Naive B cell (primary cell): ENCODE measurements at regions not wholly inside any gene's neighbourhood (a gene's known extent, or its start where the extent isn't known, plus 50 kb on each side); places are given as distances from the start of the nearest gene placed in this dataset.

Experiments used
- ATAC-seq, 2 donors: fragments of 150-1000 bp; cut with Tn5 transposase; 2 replicates each; pipeline ENCODE4 v1.10.0; 2021; ENCODE audit warnings: low read depth in 2 of 2, mild to moderate bottlenecking in 2 of 2, moderate library complexity in 2 of 2
- DNase-seq: peaks from one replicate; pipeline ENCODE4 v3.0.0; 2022
- H3K27ac Mint-ChIP-seq, 6 donors: one replicate each; pipeline ENCODE4 v1.8.0; 2020 to 2022; ENCODE audit warnings: mild to moderate bottlenecking in 6 of 6, mixed read lengths in 6 of 6, moderate library complexity in 5 of 6, inconsistent platforms in 2 of 6
- H3K27me3 Mint-ChIP-seq, 3 donors: one replicate each; pipeline ENCODE4 v1.8.0; 2021 to 2022; ENCODE audit warnings: mixed read lengths in 3 of 3, mild to moderate bottlenecking in 1 of 3
- H3K36me3 Mint-ChIP-seq, 2 donors: one replicate each; pipeline ENCODE4 v1.8.0; 2020 to 2022; ENCODE audit warnings: mixed read lengths in 2 of 2, inconsistent platforms in 1 of 2, mild to moderate bottlenecking in 1 of 2
- H3K4me1 Mint-ChIP-seq, 3 donors: one replicate each; pipeline ENCODE4 v1.8.0; 2020 to 2022; ENCODE audit warnings: mixed read lengths in 3 of 3, inconsistent platforms in 1 of 3, mild to moderate bottlenecking in 1 of 3, moderate library complexity in 1 of 3
- H3K4me3 Mint-ChIP-seq, 8 donors: one replicate each; pipeline ENCODE4 v1.8.0; 2020 to 2022; ENCODE audit warnings: mild to moderate bottlenecking in 8 of 8, mixed read lengths in 8 of 8, moderate library complexity in 8 of 8, inconsistent platforms in 2 of 8
- H3K9me3 Mint-ChIP-seq, 7 donors: one replicate each; pipeline ENCODE4 v1.8.0; 2020 to 2022; ENCODE audit warnings: mixed read lengths in 7 of 7, mild to moderate bottlenecking in 5 of 7, inconsistent platforms in 2 of 7, moderate library complexity in 1 of 7

DNA sequence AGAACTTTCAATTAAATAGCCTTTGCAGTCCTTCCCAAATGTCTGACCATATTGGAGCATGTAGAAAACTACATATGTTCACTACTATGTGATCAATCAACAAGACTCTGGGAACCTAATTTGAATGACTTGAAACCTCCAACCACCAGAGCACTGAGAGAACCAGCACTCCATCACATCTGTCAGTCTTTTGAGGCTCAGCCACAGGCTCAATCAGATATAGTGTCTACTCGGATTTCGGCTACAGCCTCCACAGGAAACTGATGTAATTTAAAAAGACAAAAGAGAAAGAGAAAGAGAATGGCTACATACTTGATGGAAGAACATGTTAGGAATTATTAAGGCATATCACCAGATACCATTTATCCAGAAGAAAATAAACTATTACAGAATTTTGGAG, 859.0 kb downstream of the FAM181B start:
- H3K4me1 Mint-ChIP-seq: peaks cover 15 to 45% (median 31%) of the 10 kb centered on the region in 3 donors
- DNase-seq: no peak

DNA sequence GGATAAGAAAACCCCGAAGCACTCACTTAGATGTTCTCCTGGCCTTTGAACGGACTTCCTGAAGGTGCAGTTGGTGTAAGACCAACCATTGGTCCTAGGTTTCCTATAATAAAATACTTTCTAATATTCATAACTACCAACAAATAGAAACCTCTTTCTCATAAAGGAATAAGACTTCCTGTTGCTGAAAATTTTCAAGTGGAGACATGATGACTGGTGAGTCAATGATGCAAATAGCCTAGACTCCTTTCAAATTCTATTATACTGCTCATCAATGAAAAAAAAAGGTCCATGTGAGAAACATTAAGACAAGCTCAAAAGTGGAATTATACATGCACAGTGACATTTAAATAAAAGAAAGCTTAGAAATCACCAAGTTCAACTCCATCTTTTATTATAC, 862.8 kb downstream of the FAM181B start:
- H3K36me3 Mint-ChIP-seq: peaks cover 0 to 8% of the 10 kb centered on the region in 2 donors
- peaks cover 30 to 51% (median 48%) of the 10 kb centered on the region in 3 donors for H3K4me1 Mint-ChIP-seq
- peak overlapping the region in 2 of 8 donors; percentile 73 to 86 for H3K4me3 Mint-ChIP-seq
- H3K27ac Mint-ChIP-seq: peak overlapping the region in 3 of 6 donors; percentile 58 to 95 (median 95)
- DNase-seq: no peak
- H3K9me3 Mint-ChIP-seq: peaks cover 2 to 7% (median 5%) of the 10 kb centered on the region in 7 donors
- no peak for ATAC-seq
- no peaks in the 10 kb centered on the region for H3K27me3 Mint-ChIP-seq

More for the DNA sequence above, 859.0 kb downstream of the FAM181B start:
- Mint-ChIP-seq H3K27me3 (no peaks in the 10 kb centered on the region), H3K4me3 (peak overlapping the region in 5 of 8 donors; percentile 7 to 36 (median 29)), H3K27ac (peak overlapping the region in 3 of 6 donors; percentile 21 to 55 (median 54)), H3K36me3 (no peaks in the 10 kb centered on the region), H3K9me3 (peaks cover 0 to 2% (median 0%) of the 10 kb centered on the region in 7 donors)
- ATAC-seq: no peak

DNA sequence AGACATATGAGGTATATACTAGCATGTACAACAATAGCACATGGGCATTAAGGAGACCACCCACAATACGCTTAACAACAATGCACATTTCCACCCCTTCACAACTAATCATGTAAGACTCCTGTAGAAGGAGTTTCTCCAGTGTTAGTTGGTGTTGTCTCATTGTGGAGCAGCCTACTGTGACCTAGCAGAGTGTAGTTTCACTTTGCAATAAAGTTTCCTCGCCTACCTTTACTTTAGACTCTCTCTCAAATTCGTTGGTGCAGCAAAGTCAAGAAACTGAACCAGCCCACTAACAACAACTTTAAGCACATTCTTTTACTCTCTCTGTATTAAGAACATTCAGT, 863.6 kb downstream of the FAM181B start:
- Mint-ChIP-seq H3K4me3 (peak overlapping the region in 7 of 8 donors; percentile 35 to 88 (median 78)), H3K27me3 (no peaks in the 10 kb centered on the region), H3K4me1 (peaks cover 24 to 43% (median 41%) of the 10 kb centered on the region in 3 donors), H3K36me3 (peaks cover 0 to 8% of the 10 kb centered on the region in 2 donors), H3K9me3 (peaks cover 2 to 7% (median 3%) of the 10 kb centered on the region in 7 donors), H3K27ac (peak overlapping the region; percentile 13 to 95 (median 67))
- ATAC-seq (no peak), DNase-seq (no peak)

DNA sequence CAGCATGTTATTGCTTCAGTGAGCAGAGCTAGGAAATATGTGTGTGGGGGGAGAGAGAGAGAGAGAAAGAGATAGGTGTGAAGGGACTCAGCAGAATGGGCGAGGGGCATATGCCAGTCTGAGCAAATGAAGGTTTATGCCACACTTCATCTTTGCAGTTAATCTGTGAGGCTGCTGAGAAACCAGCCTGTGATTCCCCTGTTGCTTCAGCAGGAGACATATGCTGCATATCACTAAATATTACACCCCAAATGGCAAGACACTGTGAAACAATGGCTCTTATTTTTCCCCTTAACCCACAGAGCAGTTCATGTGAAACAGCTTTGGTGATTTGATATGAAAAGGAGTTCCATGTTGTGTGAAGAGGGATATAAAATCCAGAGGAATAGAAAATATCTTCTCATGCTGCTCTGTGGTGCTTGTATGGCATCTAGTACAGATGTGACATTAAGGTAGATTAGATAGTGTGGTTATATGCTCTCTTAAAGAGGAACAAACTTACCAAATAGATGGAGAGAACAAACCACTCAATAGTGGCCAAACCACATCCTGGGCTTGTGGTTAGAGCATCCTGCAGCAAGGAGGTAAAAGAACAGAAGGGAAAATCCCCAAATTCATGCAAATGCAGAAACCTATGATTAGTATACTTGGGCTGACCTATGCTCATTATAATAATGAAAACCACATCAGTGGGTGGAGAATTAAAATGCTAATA, 864.2 kb downstream of the FAM181B start:
- Mint-ChIP-seq H3K36me3 (peaks cover 0 to 8% of the 10 kb centered on the region in 2 donors), H3K27me3 (no peaks in the 10 kb centered on the region), H3K4me3 (peak overlapping the region; percentile 35 to 88 (median 81)), H3K9me3 (peaks cover 2 to 7% (median 3%) of the 10 kb centered on the region in 7 donors), H3K4me1 (peaks cover 24 to 38% (median 36%) of the 10 kb centered on the region in 3 donors), H3K27ac (peak overlapping the region; percentile 13 to 96 (median 90))
- peak; percentile 87 for DNase-seq
- peak; percentile 78 to 86 for ATAC-seq

DNA sequence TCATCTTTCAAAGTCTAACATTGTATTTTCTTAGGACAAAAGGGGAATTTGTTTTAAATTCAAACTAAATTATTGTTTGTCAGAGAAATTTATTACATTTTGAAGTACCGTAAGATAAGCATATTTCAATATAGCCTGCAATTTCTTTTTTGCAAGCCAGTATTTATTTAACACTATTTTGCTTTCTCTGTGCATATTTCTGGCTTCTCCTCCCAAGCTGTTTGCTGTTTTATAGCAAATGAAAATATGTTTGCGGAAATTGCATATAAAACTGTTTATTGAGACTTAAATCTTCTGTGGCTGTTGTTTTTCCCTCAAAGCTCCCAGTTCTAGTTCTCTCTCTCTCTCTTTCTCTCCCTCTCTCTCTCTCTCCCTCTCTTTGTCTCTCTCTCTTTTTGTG, 866.8 kb downstream of the FAM181B start:
- Mint-ChIP-seq H3K9me3 (peaks cover 2 to 7% (median 4%) of the 10 kb centered on the region in 7 donors), H3K27me3 (no peaks in the 10 kb centered on the region), H3K27ac (no peak overlapping the region), H3K4me3 (no peak overlapping the region), H3K36me3 (peaks cover 0 to 8% of the 10 kb centered on the region in 2 donors), H3K4me1 (peaks cover 24 to 33% (median 31%) of the 10 kb centered on the region in 3 donors)
- DNase-seq: no peak
- no peak for ATAC-seq

DNA sequence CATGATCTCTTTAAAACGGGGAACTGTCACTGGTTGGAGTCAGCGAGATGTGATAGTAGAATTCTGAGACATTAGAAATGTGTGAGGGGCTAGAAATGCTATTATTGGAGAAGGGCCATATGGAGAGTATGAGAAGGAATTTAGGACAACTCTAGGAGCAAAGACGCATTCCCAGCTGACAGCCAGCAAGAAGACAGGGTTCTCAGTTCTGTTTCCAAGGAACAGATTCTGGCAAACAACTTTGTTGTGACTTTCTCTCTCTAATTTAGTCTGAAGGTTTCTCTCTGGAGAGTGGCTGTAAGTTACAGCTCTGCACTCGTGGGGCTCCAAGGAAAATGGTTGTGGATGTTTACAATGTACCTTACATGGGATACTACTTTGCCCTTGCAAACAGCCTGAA, 876.3 kb downstream of the FAM181B start:
- DNase-seq (no peak), ATAC-seq (no peak)
- Mint-ChIP-seq H3K27me3 (peaks cover 0 to 5% (median 0%) of the 10 kb centered on the region in 3 donors), H3K4me1 (peaks cover 0 to 2% (median 0%) of the 10 kb centered on the region in 3 donors), H3K9me3 (peaks cover 0 to 4% (median 0%) of the 10 kb centered on the region in 7 donors), H3K27ac (no peak overlapping the region), H3K36me3 (no peaks in the 10 kb centered on the region), H3K4me3 (no peak overlapping the region)

DNA sequence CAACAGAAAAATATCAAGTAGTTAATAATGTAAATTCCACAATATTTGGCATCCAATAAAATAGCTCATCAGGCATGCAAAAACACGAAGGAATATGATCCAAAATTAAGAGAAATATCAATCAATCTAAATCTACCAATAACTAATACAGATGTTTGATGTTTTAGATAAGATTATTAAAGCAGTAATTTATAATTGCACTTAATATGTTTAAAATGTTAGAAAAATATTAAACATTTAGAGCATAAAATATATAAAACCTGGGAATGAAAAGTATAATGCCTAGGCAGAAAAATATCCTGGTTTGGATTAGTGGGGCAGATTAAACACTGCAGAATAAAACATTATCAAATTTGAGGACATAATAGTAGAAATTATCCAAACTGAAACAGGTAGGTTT, 879.9 kb downstream of the FAM181B start:
- H3K4me1 Mint-ChIP-seq: no peaks in the 10 kb centered on the region
- H3K27ac Mint-ChIP-seq: no peak overlapping the region
- H3K27me3 Mint-ChIP-seq: peaks cover 0 to 5% (median 0%) of the 10 kb centered on the region in 3 donors
- no peaks in the 10 kb centered on the region for H3K36me3 Mint-ChIP-seq
- ATAC-seq (no peak), DNase-seq (no peak)
- H3K4me3 Mint-ChIP-seq: no peak overlapping the region
- peaks cover 0 to 2% (median 0%) of the 10 kb centered on the region in 7 donors for H3K9me3 Mint-ChIP-seq

DNA sequence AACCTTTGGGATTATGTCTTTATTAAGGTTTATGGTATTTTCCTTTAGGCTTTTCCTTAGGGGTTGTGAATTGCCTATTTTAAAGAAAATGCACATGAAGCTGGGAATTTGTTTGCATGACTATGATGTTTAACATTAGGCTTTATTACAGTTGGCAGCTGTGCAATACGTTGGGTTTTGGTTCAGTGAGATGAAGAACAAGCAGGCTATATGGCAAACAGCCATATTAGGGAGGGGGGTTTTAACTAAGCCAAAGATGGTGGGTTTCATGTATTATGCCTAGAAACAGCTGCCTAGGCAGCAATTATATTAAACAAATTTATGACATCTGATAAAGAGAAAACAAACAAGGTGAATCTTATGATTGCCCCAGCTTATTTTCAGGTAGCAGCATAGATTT, 880.8 kb downstream of the FAM181B start:
- Mint-ChIP-seq H3K4me3 (no peak overlapping the region), H3K27me3 (peaks cover 0 to 5% (median 0%) of the 10 kb centered on the region in 3 donors), H3K27ac (no peak overlapping the region), H3K4me1 (no peaks in the 10 kb centered on the region), H3K36me3 (no peaks in the 10 kb centered on the region), H3K9me3 (peaks cover 0 to 2% (median 0%) of the 10 kb centered on the region in 7 donors)
- no peak for DNase-seq
- no peak for ATAC-seq

DNA sequence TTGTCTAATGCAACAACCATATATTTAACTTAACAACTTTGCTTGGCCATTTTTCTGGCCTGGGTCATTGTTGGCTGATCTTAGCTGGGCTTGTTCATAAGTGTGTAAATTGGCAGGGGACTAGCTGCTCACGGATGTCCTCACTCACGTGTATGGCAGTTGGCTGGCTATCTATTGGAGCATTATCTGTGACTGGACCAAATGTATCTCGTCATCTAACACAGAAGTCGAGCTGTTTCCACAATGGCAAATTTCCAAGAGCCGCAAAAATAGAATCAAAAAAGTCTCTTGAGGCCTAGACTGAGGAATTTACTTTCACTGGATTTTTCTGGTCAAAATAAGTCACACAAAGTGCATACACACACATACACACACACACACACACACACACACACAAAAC, 893.3 kb downstream of the FAM181B start:
- Mint-ChIP-seq H3K27me3 (no peaks in the 10 kb centered on the region), H3K4me1 (no peaks in the 10 kb centered on the region), H3K4me3 (no peak overlapping the region), H3K36me3 (no peaks in the 10 kb centered on the region), H3K9me3 (peaks cover 0 to 2% (median 0%) of the 10 kb centered on the region in 7 donors), H3K27ac (no peak overlapping the region)
- no peak for DNase-seq
- ATAC-seq: no peak

DNA sequence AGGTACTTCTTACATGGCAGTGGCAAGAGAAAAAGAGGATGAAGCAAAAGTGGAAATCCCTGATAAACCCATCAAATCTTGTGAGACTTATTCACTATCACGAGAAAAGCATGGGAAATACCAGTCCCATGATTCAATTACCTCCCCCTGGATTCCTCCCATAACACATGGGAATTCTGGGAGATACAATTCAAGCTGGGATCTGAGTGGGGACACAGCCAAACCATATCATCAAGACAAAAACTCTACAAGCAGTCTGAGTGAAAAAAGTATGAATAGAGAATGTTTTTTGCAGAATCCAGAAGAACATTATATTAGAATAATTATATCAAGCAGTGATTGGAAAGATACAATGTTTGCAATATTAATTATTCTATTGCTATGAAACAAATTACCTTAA, 893.7 kb downstream of the FAM181B start:
- Mint-ChIP-seq H3K4me1 (no peaks in the 10 kb centered on the region), H3K27me3 (no peaks in the 10 kb centered on the region), H3K4me3 (no peak overlapping the region), H3K9me3 (peaks cover 0 to 2% (median 0%) of the 10 kb centered on the region in 7 donors), H3K36me3 (no peaks in the 10 kb centered on the region), H3K27ac (no peak overlapping the region)
- no peak for DNase-seq
- no peak for ATAC-seq

DNA sequence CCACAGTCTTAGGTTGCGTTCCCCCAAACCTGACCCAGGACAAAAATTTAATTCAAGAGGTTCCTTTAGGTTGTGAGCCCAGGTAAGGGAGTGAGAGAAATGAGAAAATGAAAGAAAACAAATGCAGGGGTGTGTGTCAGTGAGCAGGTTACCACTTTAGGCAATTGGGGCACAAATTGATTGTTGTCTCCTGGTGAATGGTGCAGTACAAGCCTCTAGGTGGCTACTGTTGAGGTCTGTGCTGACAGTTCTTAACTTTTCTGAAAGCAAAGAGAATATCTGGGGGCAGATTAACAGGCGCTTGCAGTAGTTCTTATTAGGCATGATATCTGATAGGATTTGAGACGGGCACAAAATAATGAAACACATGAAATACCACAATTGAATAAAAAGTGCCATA, 894.6 kb downstream of the FAM181B start:
- Mint-ChIP-seq H3K36me3 (no peaks in the 10 kb centered on the region), H3K4me3 (no peak overlapping the region), H3K9me3 (peaks cover 1 to 8% (median 3%) of the 10 kb centered on the region in 7 donors), H3K27ac (no peak overlapping the region), H3K4me1 (no peaks in the 10 kb centered on the region), H3K27me3 (no peaks in the 10 kb centered on the region)
- no peak for ATAC-seq
- DNase-seq: no peak

DNA sequence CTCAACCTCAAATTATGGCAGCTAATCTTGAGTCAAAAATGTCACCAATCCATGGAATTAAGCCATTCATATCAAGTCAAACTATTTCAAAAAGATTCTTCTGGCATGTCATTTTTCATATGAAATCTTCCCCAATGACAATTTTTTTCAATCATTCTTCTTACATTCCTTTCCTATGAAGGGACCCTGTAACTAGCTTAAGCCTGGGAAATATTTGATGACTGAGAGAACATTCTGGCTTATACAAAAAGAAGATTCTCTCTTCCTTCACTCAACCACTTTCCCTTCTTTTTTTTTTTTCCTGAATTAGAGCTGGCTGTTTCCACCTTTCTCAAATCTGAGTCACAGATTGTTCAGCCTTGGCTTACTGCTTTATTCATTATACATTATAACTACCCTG, 903.7 kb downstream of the FAM181B start:
- Mint-ChIP-seq H3K27me3 (no peaks in the 10 kb centered on the region), H3K4me3 (no peak overlapping the region)

DNA sequence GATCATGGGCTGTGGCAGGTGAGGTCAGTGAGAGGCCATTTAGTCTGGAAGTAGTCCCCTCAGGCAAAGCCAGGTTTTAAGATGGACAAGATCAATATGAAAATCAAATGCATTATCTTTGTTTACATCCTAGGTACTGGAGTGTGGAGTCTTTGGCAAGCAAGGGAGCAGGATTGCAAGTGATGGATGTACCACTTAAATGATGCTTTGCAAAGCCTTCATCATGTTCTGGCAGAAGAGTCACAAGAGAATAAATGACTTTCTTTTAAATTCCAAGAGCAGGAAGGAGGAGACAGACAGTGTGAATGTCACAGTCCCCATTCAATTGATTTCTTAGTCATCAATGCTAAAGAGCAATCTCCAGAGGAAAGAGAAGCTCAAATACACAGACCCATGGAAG, 908.3 kb downstream of the FAM181B start:
- no peaks in the 10 kb centered on the region for H3K9me3 Mint-ChIP-seq
- no peaks in the 10 kb centered on the region for H3K36me3 Mint-ChIP-seq
- DNase-seq: no peak
- H3K4me1 Mint-ChIP-seq: no peaks in the 10 kb centered on the region
- ATAC-seq: no peak
- no peaks in the 10 kb centered on the region for H3K27me3 Mint-ChIP-seq
- peak overlapping the region in 1 of 6 donors; percentile 34 for H3K27ac Mint-ChIP-seq
- no peak overlapping the region for H3K4me3 Mint-ChIP-seq

More for the DNA sequence above, 903.7 kb downstream of the FAM181B start:
- peaks cover 4 to 32% (median 8%) of the 10 kb centered on the region in 7 donors for H3K9me3 Mint-ChIP-seq
- H3K27ac Mint-ChIP-seq: no peak overlapping the region
- H3K4me1 Mint-ChIP-seq: no peaks in the 10 kb centered on the region
- DNase-seq (no peak), ATAC-seq (no peak)
- no peaks in the 10 kb centered on the region for H3K36me3 Mint-ChIP-seq

DNA sequence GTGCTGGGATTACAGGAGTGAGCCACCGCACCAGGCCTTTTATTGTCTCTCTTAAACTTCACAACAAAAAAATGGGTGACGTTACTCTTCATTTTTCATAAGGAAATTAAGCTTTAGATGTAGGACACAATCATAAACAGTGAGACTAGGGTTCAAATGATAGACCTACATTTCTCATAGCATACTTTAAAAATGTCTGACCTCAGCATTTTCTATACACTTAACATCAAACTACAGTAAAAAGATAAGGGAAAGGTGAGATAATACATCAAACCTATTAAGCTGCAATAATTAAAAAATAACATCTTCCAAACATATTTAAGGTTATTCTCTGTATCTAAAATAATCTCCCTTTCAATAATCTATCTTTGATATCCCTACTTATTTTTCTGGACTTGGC, 914.2 kb downstream of the FAM181B start:
- ATAC-seq: no peak
- no peaks in the 10 kb centered on the region for H3K4me1 Mint-ChIP-seq
- DNase-seq: no peak
- H3K9me3 Mint-ChIP-seq: no peaks in the 10 kb centered on the region
- H3K27me3 Mint-ChIP-seq: no peaks in the 10 kb centered on the region
- no peak overlapping the region for H3K27ac Mint-ChIP-seq
- no peak overlapping the region for H3K4me3 Mint-ChIP-seq
- H3K36me3 Mint-ChIP-seq: no peaks in the 10 kb centered on the region
